ENCODE measurements at regions not wholly inside any gene's neighbourhood (a gene's known extent, or its start where the extent isn't known, plus 50 kb on each side); places are given as distances from the start of the nearest gene placed in this dataset.

GRCh38 chr12:115102450-115102849 is 418.5 kb upstream of the TBX3 start:
- no peak for DNase-seq

- DNase-seq = no peak
Observed at GRCh38 chr12:115101520-115101919, 417.5 kb upstream of the TBX3 start.

- no peak for DNase-seq
Observed at GRCh38 chr12:115097416-115097815, 413.4 kb upstream of the TBX3 start.

- DNase-seq = no peak
Observed at GRCh38 chr12:115096588-115097397, 412.8 kb upstream of the TBX3 start.

GRCh38 chr12:115095073-115095748 is 411.2 kb upstream of the TBX3 start:
- no peak for DNase-seq

- DNase-seq = no peak
Observed at GRCh38 chr12:115094163-115094816, 410.3 kb upstream of the TBX3 start.

GRCh38 chr12:115093261-115093660 is 409.3 kb upstream of the TBX3 start:
- DNase-seq = no peak

DNA sequence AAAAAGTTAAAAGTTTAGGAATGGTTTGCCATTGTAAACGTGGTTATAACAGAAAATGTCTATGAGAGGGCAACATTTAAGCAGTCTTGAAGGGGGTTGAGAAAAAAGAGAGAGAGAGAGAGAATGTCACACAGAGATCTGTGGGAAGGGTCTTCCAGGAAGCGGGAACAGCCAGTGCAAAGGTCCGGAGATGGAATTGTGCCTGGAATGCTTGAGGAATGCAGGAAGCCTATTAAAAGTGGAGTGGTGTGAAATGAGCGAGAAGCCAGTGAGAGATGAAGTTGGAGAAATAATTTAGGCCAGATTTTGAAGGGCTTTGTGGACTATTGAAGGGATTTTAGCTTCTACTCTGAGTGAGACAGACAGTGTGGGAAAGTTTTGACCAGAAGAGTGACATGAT is 406.8 kb upstream of the TBX3 start:
- no peak for DNase-seq

DNA sequence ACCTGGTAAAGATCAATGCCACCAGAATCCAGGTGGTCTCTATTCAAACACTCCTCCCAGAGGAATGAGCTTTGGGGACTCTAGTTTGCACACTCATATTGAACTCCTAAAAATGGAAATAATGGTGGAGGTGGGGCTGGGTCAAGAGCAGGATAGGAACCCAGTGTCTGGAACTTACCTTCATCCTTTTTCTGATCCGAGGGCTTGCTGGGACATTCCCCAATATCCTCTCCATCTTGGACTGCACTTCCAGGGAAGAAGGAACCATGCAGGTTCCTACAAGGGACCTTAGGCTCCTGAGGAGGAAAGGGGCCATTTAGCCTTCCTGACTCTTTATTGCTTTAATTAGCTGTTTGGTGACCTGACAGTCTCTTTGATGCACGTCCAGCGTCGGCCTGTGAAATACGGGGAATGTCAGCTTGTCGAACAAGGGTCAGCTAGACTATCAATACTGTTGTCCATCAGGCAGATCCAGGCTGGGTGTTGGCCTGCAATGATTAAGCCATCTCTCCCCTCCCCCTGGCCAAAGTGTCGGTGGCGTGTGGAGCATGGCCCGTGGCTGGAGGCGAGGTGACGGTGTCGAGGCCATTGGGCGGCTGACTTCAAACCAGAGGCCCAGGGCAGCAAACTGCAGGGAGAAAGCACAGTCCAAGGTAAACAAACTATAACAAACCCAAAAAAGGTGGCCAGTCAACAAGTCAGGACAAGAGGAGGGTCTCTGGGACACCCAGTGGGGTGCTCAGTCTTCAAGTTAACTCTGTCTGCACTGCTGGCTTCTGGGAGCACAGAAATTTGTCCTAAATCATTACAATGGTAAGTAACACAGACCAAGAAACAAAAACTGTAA is 405.2 kb upstream of the TBX3 start:
- no peak for DNase-seq

- peak in 5 of 56 donors; percentile 0 to 2 (median 0) for DNase-seq
Observed at GRCh38 chr12:115088328-115088994, 404.5 kb upstream of the TBX3 start.

- DNase-seq = no peak
Observed at GRCh38 chr12:115085594-115085993, 401.6 kb upstream of the TBX3 start.

DNA sequence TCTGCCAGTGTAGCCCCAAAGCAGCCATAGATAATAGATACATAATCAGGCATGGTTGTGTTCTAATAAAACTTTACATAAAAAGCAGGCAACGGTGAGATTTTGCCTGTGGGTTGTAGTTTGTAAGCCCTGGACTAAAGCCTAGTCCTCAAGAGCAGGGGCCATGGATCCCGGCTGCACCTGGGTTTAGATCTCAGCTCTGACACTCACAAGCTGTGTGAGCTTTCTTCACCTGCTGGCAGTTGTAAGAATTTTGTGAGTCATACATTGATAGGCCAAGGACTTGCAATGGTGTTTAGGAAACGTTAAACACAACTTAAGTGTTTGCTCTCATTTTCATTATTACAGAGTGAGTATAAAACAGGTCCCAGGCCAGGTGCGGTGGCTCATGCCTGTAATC is 395.8 kb upstream of the TBX3 start:
- no peak for DNase-seq

DNA sequence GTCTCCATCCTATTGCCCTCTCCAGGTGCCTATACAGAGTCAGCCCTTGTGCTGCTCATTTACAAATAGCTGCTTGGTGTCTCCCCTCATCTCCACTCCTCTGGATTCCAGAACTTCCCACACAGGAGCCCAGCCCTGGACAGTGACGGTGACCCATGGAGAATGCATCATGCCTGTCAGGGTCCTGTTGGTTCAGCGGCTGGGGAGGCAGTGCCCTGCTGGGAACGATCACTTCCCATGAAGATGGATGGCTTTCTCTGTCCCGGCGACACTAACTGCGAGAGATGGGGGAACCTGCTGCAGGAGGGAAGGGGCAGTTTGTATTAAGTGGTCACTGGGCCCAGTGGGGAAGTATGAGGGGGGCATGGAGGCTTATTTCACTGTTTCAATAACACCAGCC is 395.0 kb upstream of the TBX3 start:
- DNase-seq = no peak

DNA sequence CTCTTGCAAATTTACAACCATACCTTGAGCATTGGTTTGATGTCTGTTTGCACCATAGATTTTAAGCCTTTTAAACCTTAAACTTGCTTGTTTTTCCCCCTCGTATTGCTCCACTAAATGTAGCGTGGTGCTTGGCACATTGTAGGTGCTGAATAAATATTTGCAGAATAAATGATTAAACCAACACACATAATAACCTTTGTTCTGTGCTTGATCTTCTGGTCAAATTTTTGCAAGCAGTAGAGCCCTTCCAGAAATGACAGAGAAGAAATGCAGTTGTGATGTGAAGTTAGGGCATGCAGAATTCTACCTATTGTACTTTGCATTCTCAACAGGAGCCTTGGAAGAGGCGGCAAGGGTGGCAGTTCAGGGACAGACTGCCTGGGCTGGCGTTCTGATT is 394.4 kb upstream of the TBX3 start:
- DNase-seq = no peak

DNA sequence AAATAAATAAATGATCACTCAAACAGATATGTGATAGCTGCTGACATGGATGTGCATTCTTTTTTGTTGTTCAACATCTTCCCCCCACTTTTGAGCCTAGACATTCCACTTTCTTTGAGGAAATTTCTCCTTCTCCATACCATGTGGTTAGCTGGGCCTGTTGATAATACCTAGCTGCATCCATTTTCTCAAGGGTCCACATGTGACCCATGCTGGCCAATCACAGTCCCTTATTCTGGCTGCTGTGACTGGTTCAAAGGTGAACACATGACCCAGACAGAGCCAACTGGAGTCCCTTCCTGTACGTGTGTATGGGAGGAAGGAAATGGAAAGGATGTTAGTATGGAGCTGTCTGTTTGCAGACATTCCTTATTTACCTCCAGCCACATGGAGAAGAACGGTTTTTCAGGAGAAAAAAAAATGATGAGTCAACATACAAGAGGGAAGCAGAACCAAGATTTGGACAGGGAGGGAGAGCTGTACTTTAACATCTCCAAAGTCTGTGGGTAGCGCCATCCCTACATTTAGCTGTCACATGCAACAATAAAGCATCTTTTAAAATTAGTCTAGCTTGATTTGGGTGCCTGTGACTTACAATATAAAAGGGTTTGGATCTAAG is 391.7 kb upstream of the TBX3 start:
- no peak for DNase-seq

GRCh38 chr12:115074617-115075016 is 390.6 kb upstream of the TBX3 start:
- no peak for DNase-seq

- DNase-seq = no peak
Observed at GRCh38 chr12:115072712-115073111, 388.7 kb upstream of the TBX3 start.

DNA sequence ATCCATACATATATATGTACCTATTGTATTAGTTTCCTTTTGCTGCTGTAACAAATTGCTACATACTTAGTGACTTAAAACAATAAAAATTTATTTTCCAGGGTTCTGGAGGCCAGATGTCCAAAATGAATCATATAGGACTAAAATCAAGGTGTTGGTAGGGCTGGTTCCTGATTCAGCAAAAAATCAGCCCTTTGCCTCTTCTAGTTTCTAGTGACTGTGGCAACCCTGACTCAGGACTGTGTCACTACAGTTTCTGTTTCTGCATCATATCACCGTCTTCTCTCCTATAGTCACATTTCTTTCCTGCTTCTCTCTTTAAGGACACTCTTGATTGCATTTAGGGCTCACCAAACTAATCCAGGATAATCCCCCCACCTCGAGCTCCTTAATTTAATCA is 386.3 kb upstream of the TBX3 start:
- DNase-seq = no peak

DNA sequence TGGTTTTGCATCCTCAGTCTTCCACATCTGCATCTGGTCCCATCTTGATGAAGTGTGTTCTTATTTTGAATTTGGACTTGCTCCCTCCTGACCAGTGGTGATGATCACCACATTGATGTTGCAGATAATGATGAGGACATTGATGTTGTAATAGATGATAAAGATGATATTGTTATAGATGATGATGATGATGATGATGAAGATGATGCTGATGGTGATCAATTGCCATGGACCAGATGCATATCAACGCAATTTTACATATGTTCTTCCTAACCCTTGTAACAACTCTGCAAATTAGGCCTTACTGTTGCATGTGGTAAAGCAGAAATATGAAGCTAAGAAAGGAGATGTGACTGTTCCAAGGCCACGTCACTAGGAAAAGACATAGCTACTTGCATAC is 380.3 kb upstream of the TBX3 start:
- DNase-seq = no peak

DNA sequence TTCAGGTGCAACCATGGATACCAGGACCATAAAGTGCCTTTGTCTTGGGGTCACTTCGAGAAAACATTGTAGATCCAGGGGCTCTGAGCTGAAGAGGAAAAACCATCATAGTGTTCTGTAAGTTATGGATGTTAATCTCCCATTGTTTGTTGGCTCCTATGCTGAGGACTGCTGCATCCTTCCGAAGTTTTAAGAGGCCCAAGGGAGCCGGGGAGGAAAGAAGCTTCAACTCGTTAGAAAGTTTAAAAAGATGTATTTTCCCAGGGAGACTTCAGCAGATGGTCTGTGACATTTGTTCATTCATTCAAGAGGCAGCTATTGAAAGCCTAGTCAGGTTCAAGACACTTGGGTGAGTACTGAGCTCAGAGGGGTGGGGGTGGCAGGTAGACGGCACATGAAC is 378.8 kb upstream of the TBX3 start:
- no peak for DNase-seq
